ENCODE measurements at regions not wholly inside any gene's neighbourhood (a gene's known extent, or its start where the extent isn't known, plus 50 kb on each side); places are given as distances from the start of the nearest gene placed in this dataset.

DNA sequence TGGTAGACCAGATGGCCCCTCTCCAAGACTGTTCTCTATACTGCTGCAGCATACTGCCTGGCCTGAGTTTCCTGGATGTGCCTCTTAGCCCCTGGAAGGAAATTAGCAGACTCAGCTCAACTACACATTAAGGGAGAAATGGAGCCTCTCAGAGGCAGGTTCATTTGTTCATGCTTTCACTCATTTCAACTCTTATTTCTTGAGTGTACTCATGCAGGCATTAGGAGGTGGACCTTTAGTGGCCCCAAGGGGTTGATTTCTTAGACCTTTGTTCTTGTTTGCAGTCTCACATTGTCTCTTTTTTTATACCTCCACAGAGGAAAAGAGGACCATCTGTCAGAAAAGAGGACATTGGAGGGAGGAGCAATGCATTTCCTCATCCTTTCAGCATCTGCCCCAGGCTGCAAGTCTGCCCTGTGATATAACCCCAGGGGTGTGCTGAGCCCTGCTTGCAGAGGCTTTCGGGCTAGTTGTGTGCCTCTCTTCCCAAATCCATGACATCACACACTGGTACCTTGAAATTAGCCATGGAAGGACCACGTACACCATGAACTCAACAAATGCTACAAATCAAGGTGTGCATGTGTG lies 456.2 kb downstream of the CD83 start:
- TF ChIP-seq, protein P1, sequence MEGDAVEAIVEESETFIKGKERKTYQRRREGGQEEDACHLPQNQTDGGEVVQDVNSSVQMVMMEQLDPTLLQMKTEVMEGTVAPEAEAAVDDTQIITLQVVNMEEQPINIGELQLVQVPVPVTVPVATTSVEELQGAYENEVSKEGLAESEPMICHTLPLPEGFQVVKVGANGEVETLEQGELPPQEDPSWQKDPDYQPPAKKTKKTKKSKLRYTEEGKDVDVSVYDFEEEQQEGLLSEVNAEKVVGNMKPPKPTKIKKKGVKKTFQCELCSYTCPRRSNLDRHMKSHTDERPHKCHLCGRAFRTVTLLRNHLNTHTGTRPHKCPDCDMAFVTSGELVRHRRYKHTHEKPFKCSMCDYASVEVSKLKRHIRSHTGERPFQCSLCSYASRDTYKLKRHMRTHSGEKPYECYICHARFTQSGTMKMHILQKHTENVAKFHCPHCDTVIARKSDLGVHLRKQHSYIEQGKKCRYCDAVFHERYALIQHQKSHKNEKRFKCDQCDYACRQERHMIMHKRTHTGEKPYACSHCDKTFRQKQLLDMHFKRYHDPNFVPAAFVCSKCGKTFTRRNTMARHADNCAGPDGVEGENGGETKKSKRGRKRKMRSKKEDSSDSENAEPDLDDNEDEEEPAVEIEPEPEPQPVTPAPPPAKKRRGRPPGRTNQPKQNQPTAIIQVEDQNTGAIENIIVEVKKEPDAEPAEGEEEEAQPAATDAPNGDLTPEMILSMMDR (IDR thresholded peaks at IDR 0.05; ENCODE audit: insufficient read depth, low read depth, low read length): no peak
- TF ChIP-seq EZH2 (IDR thresholded peaks at IDR 0.05; ENCODE audit: insufficient read depth, low read length): no peak
